Testis (tissue), 2 donors: ENCODE measurements at regions not wholly inside any gene's neighbourhood (a gene's known extent, or its start where the extent isn't known, plus 50 kb on each side); places are given as distances from the start of the nearest gene placed in this dataset.

Experiments
- POLR2A ChIP-seq: fragments of 450-650 bp; IDR thresholded peaks from one replicate; pipeline ENCODE4 v1.6.1; 2017; ENCODE audit warnings: antibody characterized with exemption, mild to moderate bottlenecking, moderate library complexity
- TF ChIP-seq, protein P1 (sequence below), 3 experiments: fragments of 450-650 bp in 2 of 3; fragments of 200-600 bp in 1 of 3; sonication (generic) in 1 of 3; IDR thresholded peaks; one replicate each; pipeline ENCODE4 v1.5.1; 2016 to 2019; ENCODE audit warnings: antibody characterized with exemption in 3 of 3, mild to moderate bottlenecking in 2 of 3, moderate library complexity in 1 of 3

DNA sequence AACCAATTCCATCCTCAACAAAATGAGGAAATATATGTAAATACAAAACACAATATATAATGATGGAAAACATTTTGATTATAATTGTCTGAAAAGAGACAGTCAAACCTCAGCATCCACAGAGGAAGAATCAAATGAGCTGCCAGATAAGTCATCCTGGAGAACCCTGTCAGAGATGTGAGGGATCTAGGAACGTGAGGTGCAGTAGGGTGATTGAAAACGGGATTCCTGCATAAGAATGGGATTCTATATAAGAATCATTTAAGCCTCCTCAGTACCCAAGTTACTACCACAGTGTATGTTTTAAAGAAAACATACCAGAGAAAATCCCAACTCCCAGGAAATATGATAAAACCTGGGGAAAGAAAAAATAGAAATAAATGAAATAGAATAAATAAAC, 690.5 kb downstream of the FRK start:
- TF ChIP-seq POLR2A, result no peak
- TF ChIP-seq, protein P1, sequence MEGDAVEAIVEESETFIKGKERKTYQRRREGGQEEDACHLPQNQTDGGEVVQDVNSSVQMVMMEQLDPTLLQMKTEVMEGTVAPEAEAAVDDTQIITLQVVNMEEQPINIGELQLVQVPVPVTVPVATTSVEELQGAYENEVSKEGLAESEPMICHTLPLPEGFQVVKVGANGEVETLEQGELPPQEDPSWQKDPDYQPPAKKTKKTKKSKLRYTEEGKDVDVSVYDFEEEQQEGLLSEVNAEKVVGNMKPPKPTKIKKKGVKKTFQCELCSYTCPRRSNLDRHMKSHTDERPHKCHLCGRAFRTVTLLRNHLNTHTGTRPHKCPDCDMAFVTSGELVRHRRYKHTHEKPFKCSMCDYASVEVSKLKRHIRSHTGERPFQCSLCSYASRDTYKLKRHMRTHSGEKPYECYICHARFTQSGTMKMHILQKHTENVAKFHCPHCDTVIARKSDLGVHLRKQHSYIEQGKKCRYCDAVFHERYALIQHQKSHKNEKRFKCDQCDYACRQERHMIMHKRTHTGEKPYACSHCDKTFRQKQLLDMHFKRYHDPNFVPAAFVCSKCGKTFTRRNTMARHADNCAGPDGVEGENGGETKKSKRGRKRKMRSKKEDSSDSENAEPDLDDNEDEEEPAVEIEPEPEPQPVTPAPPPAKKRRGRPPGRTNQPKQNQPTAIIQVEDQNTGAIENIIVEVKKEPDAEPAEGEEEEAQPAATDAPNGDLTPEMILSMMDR (IDR thresholded peaks at IDR 0.05), result no peak
